NT2/D1 (cell line): ENCODE measurements at regions not wholly inside any gene's neighbourhood (a gene's known extent, or its start where the extent isn't known, plus 50 kb on each side); places are given as distances from the start of the nearest gene placed in this dataset.
"Not testable (repeated sequence)": the region's sequence is repeated elsewhere in the genome, so short reads cannot be mapped to it uniquely, and the experiment has no call there.

ENCODE experiments used
- DNase-seq: peaks from one replicate; pipeline ENCODE4 v3.0.0-alpha.2; 2011; ENCODE audit warnings: low read depth, low spot score
- H3K27me3 ChIP-seq: 2 replicates; pipeline ENCODE4 v1.6.0; 2011; ENCODE audit warnings: mild to moderate bottlenecking; ENCODE audit not compliant: insufficient read length, insufficient read depth
- H3K36me3 ChIP-seq: 2 replicates; pipeline ENCODE4 v1.6.1; 2011; ENCODE audit warnings: mild to moderate bottlenecking, low read length, mixed read lengths; ENCODE audit not compliant: insufficient read depth, insufficient read length
- H3K4me1 ChIP-seq: 2 replicates; pipeline ENCODE4 v1.5.1; 2011; ENCODE audit not compliant: insufficient read depth, insufficient read length
- H3K4me3 ChIP-seq: 2 replicates; pipeline ENCODE4 v1.5.1; 2011; ENCODE audit warnings: low read depth; ENCODE audit not compliant: insufficient read length
- H3K9ac ChIP-seq: 2 replicates; pipeline ENCODE4 v1.6.0; 2011; ENCODE audit warnings: low read depth; ENCODE audit not compliant: insufficient read length
- H3K9me3 ChIP-seq: 2 replicates; pipeline ENCODE4 v1.5.1; 2011; ENCODE audit warnings: mild to moderate bottlenecking, low read length; ENCODE audit not compliant: insufficient read depth

- not testable (repeated sequence) for H3K4me3 ChIP-seq, H3K4me1 ChIP-seq, H3K9ac ChIP-seq, H3K9me3 ChIP-seq, H3K27me3 ChIP-seq, H3K36me3 ChIP-seq, DNase-seq
Observed at GRCh38 chr11:71734368-71734767, 98.6 kb upstream of the DEFB108B start.

DNA sequence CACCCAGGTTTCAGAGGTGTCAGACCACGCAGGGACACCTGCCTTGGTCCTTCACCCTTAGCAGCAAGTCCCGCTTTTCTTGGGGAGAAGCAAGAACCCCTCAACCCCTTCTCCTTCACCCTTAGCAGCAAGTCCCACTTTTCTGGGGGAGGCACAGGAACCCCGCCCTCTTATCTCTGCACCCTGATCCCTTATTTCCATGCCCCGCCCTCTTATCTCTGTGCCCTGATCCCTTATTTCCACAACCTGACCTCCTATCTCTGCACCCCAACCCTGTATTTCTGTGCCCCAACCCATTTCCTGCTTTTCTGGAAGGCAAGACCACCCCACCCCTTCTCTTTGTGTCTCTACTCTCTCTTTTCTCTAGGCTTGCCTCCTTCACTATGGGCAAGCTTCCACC is 94.7 kb upstream of the DEFB108B start:
- not testable (repeated sequence) for H3K9me3 ChIP-seq, H3K4me3 ChIP-seq, H3K36me3 ChIP-seq, DNase-seq, H3K27me3 ChIP-seq, H3K9ac ChIP-seq, H3K4me1 ChIP-seq

DNA sequence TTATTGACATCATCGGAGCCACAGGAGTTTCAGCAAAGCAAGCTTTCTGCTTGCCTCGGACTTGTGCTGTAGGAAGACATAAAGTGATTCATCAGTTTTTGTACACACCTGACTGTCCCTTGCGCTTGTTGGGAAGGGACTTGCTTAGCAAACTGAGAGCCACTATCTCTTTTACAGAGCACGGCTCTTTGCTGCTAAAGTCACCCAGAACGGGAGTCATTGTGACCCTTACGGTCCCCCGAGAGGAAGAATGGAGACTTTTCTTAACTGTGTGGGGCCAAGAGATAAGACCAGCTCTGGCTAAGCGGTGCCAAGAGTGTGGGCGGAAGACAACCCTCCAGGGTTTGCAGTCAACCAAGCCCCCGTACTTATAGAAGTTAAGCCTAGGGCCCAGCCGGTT is 89.6 kb upstream of the DEFB108B start:
- H3K4me1 ChIP-seq, H3K27me3 ChIP-seq, H3K9me3 ChIP-seq, DNase-seq, H3K36me3 ChIP-seq, H3K9ac ChIP-seq, H3K4me3 ChIP-seq: not testable (repeated sequence)

- H3K9me3 ChIP-seq, H3K4me1 ChIP-seq, H3K36me3 ChIP-seq, H3K27me3 ChIP-seq, H3K9ac ChIP-seq, DNase-seq, H3K4me3 ChIP-seq: not testable (repeated sequence)
Observed at GRCh38 chr11:71745656-71746055, 87.3 kb upstream of the DEFB108B start.

- H3K36me3 ChIP-seq, DNase-seq, H3K27me3 ChIP-seq, H3K4me3 ChIP-seq, H3K4me1 ChIP-seq, H3K9me3 ChIP-seq, H3K9ac ChIP-seq: not testable (repeated sequence)
Observed at GRCh38 chr11:71746263-71746662, 86.7 kb upstream of the DEFB108B start.

GRCh38 chr11:71748965-71749620 is 83.9 kb upstream of the DEFB108B start:
- H3K9ac ChIP-seq, H3K36me3 ChIP-seq, DNase-seq: not testable (repeated sequence)

GRCh38 chr11:71750908-71751307 is 82.1 kb upstream of the DEFB108B start:
- H3K9me3 ChIP-seq, H3K4me3 ChIP-seq, H3K4me1 ChIP-seq, H3K9ac ChIP-seq, H3K27me3 ChIP-seq, DNase-seq, H3K36me3 ChIP-seq: not testable (repeated sequence)

More at GRCh38 chr11:71748965-71749620, 83.9 kb upstream of the DEFB108B start:
- H3K4me3 ChIP-seq, H3K27me3 ChIP-seq, H3K9me3 ChIP-seq, H3K4me1 ChIP-seq: not testable (repeated sequence)

DNA sequence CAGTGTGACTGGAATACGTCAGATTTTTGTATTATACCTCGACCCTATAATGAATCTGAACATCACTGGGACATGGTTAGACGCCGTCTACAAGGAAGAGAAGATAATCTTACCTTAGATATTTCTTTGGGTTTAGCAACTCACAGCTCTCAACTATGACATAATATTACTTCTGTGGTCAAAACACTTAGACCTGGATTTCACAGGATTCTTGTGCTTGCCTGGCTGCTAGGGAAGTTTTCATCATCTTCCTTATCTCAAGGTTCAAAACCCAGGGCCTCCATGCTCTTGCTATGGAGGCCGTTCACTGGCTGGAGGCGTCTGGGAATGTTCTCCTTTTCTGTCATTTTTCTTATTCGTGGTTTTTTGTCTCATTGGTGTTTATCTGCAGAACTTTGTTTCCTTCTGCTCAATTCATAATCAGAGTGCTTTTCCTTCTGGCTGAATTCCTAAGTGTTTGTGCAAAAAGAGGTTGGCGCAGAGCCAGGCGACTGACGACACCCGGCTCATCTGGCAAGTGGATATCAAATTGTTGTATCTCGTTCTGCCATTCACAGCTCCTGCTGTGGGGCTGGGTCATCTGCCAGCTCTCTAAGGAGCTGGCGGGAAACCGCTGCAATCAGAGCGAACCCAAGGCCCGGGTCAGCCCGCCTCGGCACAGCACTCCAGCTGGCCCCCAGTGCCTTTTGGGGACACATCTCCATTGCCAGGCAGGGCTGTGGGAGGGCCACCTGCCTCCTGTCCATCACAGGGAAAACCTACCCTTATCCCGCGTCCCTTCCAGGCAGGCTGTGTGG is 68.1 kb upstream of the DEFB108B start:
- DNase-seq, H3K27me3 ChIP-seq, H3K9ac ChIP-seq, H3K36me3 ChIP-seq, H3K9me3 ChIP-seq, H3K4me3 ChIP-seq, H3K4me1 ChIP-seq: not testable (repeated sequence)

- H3K4me1 ChIP-seq, H3K9me3 ChIP-seq, H3K4me3 ChIP-seq, H3K27me3 ChIP-seq, H3K36me3 ChIP-seq, DNase-seq, H3K9ac ChIP-seq: not testable (repeated sequence)
Observed at GRCh38 chr11:71767016-71767415, 66.0 kb upstream of the DEFB108B start.

GRCh38 chr11:71772193-71772592 is 60.8 kb upstream of the DEFB108B start:
- not testable (repeated sequence) for H3K27me3 ChIP-seq, H3K36me3 ChIP-seq, DNase-seq, H3K4me3 ChIP-seq, H3K4me1 ChIP-seq, H3K9ac ChIP-seq, H3K9me3 ChIP-seq
